AG08396 (cell line): ENCODE measurements at regions not wholly inside any gene's neighbourhood (a gene's known extent, or its start where the extent isn't known, plus 50 kb on each side); places are given as distances from the start of the nearest gene placed in this dataset.
A peak's percentile ranks its signal among the peaks of the same experiment; 100 is the strongest.

Source experiments
- DNase-seq: peaks from one replicate; pipeline ENCODE4 v3.0.0; 2012; ENCODE audit warnings: low spot score, mixed read lengths

- DNase-seq: no peak
Observed at GRCh38 chr20:39909447-39909846, 779.6 kb downstream of the MAFB start.

DNA sequence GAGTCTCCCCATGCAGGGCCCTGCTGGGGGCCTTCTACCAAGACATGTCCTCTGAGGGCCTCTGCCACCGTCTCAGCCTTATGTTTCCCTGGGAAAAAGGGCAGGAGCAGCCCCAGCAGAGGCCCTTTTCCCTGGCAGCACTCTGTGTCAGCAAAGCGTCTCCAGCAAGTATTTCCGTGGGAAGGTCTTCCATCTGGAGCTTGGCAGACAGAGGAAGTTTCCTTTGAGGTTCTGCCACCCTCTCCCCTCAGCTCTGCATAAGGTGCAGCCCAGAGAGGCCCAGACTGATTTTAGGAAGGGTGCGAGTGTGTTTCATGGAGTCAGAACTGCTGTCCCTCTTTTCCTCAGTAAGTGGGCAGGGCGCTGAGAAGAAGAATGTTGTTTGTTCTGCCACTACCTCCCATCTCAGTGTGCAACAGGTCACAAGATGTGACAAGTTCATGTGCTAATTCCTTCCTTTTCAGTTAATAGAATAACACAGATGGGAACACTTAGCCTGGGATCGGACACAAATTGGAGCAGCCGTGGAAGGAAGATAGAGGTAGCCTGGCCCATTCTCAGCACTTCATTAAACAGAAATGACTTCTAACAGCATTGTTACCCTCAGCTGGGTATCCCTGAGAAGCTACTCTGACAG is 784.4 kb downstream of the MAFB start:
- DNase-seq: no peak

DNA sequence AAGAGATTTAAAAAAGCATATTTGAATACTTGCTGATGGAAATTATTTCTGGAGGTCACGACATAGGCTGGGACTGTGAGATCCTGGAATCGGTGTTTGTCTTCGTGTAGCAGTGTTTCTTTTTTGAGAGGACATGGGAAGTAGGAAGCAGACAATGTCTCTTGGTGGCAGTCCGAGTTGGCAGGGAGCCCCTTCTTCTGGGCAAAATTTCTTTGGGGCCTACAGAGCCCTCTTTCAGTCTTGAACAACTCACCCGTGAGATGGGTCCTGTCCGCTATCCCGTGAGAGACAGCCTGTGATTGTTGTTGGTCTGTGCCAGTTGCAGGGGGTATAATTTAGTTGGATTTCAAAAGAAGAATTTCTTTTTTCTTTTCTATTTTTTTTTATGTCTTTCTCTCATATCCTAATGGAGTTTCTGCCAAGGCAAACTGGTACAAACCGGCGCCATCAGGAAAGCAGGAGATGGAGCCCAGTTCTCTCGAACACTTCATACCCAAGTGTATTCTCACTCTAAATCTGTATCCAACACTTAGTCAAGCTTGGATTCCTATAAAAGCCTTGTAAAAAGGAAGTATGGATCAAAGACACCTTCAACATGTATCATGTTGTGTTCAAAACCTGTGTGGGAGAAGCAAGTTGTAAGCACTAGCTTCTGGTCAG is 785.1 kb downstream of the MAFB start:
- DNase-seq: no peak

GRCh38 chr20:39899881-39900280 is 789.2 kb downstream of the MAFB start:
- no peak for DNase-seq

- DNase-seq: no peak
Observed at GRCh38 chr20:39898467-39898852, 790.6 kb downstream of the MAFB start.

GRCh38 chr20:39897781-39898466 is 791.1 kb downstream of the MAFB start:
- no peak for DNase-seq

DNA sequence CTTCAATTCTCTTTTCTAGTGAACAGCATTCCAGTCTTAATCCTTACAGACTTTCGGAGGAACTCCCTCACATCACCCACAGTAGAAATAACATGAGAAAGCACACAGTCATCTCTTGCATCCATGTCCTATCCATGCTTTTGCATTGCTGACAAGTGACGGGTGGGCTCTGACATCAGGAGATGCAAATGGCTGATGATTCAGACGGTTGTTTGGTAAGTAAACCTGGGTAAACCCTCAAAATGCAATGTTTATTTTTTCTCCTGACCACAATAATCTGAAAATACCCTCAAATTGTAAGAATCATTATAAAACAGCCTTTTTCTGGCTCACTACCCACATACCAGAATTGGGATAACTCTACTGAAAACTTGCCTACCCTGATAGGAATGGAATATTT is 792.0 kb downstream of the MAFB start:
- peak; percentile 41 for DNase-seq

DNA sequence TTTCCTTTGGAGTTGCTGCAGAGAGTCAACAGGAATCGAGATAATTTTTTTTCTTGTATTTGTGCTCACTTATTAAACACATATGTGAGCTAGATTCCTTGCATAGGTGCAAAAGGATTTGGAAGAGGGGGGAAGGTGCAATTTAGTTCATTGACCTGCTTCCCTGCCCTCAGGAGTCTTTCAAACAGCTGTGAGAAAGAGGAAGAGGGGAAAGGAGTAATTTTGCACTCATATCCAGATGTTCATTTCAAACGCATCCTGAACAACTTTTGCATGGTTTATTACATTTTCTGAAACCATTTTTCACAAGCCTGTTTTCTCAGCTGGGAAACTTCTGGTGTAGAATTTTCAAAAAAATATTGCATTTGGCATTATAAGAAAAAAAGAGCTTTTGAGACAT is 795.0 kb downstream of the MAFB start:
- DNase-seq: no peak

DNA sequence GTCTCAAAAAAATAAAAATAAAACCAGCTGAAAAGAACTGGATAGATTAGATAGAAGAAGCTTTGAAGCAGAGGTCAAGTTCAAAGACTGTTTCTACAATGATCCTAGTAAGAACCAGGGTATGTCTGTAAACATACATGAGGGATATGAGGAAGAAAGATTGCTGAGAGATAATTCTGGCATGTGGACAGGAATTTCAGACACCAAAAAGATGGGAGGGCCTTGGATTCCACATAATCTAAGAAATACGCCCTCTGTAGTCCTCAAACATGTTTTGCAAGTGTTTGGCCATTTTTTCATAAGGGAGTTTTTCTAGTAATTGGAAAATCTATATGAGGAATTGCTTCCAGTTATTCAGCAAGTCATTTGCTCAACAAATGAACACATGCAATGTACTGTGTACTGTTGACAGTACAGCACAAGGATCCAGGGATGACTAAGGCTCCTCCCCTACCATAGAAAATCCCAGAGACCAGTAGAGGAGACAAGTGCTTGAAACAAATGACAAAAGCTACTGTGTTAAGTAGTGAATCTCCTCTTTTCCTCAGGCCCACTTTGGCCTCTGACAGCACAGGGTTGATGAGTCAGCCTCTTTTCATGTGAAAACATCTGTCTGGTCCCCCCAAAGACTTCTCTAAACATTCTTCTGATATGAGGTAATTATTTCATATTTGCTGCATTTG is 795.9 kb downstream of the MAFB start:
- peak; percentile 14 for DNase-seq

GRCh38 chr20:39890697-39891096 is 798.3 kb downstream of the MAFB start:
- DNase-seq: no peak

DNA sequence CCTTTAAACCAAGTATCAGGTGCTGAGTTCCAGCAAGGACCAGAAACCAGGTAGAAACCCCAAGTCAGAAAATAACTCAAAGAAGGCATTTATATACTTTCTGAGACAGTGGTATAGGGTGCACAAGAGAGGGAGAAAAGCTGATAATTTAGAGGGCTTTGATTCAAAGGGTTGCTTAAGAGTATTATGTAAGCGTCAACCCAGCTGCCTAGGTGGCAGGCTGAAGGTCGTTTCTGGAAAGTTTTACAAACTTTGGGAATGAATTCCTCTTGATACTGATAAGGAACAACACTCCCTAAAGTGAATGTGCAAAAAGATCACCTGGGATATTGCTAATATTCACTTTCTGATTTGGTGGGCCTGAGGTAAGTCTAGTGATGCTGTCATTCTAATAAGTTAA is 800.7 kb downstream of the MAFB start:
- no peak for DNase-seq

DNA sequence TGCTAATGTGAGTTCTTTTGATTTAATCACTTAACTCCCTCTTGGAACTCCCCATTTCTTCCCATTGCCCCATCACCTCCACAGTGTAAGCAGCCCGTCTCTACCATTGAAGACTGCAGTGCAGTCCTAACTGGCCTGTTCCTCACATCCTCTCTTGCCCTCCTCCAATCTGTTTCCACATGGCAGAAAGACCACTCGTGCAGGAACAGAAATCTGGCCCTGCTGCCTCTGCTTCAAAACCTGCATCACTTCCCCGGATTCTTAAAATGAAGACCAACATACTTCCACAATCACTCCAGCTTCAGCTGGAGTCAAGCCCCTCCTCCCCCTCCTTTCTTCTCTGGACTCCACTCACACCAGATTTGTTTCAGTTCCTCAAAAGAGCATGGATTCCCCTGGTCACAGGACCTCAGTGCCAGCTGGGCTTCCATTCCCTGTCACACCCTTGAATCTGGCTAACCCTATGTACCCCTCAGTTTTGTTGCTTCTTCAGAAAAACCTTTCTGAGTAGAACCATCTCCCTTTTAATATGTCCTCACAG is 802.3 kb downstream of the MAFB start:
- DNase-seq: no peak

DNA sequence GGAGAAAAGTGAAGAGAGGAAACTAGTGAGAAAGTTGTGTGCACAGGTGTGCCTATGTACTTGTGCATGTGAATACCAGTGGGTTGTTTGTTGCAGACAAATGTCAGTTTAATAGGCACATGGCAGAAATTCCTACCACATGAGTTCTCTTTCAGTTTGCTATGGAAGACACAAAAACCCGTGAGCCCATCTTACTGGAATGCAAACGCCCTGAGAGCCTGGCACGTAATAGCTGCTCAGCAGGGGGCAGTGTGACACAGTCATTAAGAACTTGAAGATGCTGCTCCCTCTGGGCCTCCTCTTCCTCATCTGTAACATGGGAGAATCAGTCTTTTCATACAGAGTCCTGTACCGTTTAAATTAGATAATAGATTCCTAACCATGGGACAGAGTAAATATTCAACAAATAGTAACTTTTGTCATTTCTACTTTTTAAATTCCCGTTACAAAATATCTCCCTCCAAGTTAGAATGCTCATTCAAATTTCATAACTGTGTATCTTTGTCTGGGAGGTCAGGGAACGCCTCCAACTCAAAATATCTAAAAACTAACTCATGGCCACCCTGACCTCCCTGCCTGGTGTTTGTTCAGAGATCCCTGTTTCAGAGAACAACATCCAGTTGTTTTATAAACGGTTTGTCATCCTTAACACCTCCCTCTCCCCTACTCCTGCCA is 802.9 kb downstream of the MAFB start:
- DNase-seq: peak; percentile 78

- DNase-seq: no peak
Observed at GRCh38 chr20:39882806-39883205, 806.2 kb downstream of the MAFB start.

- no peak for DNase-seq
Observed at GRCh38 chr20:39880890-39881289, 808.1 kb downstream of the MAFB start.

DNA sequence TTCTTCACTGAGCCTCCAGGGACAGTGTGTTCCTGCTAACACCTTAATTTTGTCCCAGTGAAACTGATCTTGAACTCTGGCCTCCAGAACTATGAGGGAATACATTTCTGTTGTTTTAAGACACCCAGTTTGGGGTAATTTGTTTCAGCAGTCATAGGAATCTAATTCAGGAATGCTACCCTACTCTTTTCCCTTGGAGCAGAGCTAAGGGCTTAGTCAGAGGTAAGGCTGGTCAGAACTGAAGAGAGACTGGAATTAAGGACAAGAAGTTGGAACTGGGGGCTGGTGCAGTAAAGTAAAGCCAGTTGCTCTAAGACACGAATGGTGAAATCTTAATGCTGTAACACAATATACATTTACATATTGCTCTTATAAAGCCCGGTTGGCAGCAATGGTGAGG is 809.7 kb downstream of the MAFB start:
- DNase-seq: no peak

DNA sequence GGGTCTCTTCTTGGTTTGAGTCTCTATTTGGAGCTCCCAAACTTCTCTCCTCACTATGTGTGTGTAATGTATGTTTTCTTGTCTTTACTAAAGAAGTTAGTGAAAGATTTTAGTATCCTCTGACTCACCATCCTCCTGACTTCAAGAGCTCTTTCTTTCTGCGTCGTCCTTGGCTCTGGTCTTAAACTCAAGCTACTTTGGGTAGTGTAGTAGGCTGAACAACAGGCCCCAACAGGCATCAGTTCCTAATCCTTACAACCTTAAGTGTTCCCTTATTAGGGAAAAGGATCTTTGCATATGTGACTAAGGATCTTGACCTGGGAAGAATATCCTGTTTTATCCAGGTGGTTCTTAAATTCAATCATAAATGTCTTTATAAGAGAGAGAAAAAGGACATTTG is 810.2 kb downstream of the MAFB start:
- no peak for DNase-seq

DNA sequence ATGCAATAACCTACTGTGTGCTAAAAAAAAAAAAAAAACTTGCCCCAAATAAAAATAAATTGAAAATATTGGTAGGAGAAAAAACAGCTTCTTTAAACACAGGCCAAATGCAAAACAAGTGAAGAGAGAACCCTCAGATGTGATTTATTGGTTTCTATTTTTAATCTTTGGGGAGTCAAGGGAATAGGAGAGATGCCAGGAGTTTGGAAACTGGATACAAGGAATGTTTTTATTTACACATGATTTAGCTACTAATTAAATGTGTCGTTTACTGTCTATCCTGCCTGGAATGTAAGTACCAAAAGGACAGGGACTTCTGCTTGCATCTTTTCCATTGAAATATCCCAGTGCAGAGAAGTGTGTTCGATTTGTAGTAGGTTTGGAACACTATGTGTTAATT is 810.7 kb downstream of the MAFB start:
- no peak for DNase-seq

DNA sequence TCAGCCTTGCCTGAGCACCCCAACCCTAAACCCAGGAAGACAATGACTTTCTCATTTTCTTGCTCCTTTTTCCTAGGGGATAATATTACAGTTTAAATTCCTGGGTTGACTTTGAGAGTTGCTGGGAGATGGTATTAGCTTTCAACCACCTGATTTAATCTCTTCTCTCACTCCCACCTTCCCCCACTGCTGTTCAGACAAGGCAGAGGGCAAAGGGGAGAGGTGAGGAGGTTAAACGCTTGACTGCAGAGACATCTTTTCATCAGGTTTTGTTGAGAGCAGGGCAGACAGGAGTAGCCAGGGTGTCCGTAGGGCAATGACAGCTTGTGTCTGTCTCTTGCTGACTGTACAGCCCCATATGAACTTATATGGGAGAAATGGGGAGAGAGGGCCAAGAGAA is 811.2 kb downstream of the MAFB start:
- DNase-seq: no peak

GRCh38 chr20:39876976-39877635 is 811.9 kb downstream of the MAFB start:
- no peak for DNase-seq

DNA sequence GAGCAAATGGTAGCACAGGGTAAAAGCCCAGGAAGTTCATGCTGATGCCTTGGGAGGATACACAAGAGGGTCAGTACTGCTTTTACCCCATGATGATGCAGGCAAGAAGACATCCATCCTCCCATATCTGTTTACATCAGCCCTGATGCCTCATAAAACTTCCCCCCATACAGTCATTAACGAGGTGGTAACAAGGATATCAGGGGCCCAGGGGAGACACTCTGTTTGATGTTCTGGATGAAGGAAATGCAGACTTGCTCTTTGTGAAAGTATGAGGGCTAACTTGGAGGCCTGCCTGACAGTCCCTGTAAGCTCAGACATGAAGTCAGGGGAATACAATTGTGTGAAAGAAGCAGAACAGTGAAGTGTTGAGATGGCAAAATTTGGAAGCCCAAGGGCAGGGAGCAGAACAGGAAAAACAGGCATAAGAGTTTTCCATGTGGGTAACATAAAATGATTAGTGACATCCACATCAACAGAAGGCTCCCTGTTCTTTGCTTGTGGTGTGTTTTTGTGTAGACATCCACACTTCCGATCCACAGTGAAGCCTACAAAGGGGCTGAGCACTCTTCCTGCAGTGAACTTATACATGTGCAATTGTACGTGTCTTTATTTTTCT is 813.4 kb downstream of the MAFB start:
- no peak for DNase-seq
